ENCODE measurements at regions not wholly inside any gene's neighbourhood (a gene's known extent, or its start where the extent isn't known, plus 50 kb on each side); places are given as distances from the start of the nearest gene placed in this dataset.
"Not testable (repeated sequence)": the region's sequence is repeated elsewhere in the genome, so short reads cannot be mapped to it uniquely, and the experiment has no call there.

- no peak for DNase-seq
Observed at GRCh38 chr5:119694284-119694683, 64.9 kb downstream of the FAM170A start.

GRCh38 chr5:119706049-119706448, 76.7 kb downstream of the FAM170A start:
- no peak for DNase-seq

GRCh38 chr5:119708076-119708790, 78.9 kb downstream of the FAM170A start:
- no peak for DNase-seq

- DNase-seq: no peak
Observed at GRCh38 chr5:119721775-119722174, 92.4 kb downstream of the FAM170A start.

GRCh38 chr5:119725291-119725690, 95.9 kb downstream of the FAM170A start:
- DNase-seq: not testable (repeated sequence)

GRCh38 chr5:119726544-119726943, 97.2 kb downstream of the FAM170A start:
- no peak for DNase-seq

- no peak for DNase-seq
Observed at GRCh38 chr5:119740225-119740624, 110.9 kb downstream of the FAM170A start.

GRCh38 chr5:119741691-119742090, 112.3 kb downstream of the FAM170A start:
- no peak for DNase-seq

GRCh38 chr5:119742311-119742710, 113.0 kb downstream of the FAM170A start:
- DNase-seq: no peak

- DNase-seq: peak; percentile 5
Observed at GRCh38 chr5:119743927-119744326, 114.6 kb downstream of the FAM170A start.

GRCh38 chr5:119745976-119746375, 116.6 kb downstream of the FAM170A start:
- no peak for DNase-seq

GRCh38 chr5:119746984-119747383, 117.6 kb downstream of the FAM170A start:
- DNase-seq: no peak

GRCh38 chr5:119750887-119751733, 121.8 kb downstream of the FAM170A start:
- DNase-seq: no peak

GRCh38 chr5:119751734-119752094, 122.4 kb downstream of the FAM170A start:
- no peak for DNase-seq

- DNase-seq: no peak
Observed at GRCh38 chr5:119752921-119753886, 123.8 kb downstream of the FAM170A start.

- DNase-seq: not testable (repeated sequence)
Observed at GRCh38 chr5:119754825-119755224, 125.5 kb downstream of the FAM170A start.

- DNase-seq: no peak
Observed at GRCh38 chr5:119757276-119757675, 127.9 kb downstream of the FAM170A start.

GRCh38 chr5:119769695-119770693, 140.6 kb downstream of the FAM170A start:
- DNase-seq: not testable (repeated sequence)

- not testable (repeated sequence) for DNase-seq
Observed at GRCh38 chr5:119780145-119780544, 150.8 kb downstream of the FAM170A start.

GRCh38 chr5:119785057-119785456, 155.7 kb downstream of the FAM170A start:
- no peak for DNase-seq

- DNase-seq: no peak
Observed at GRCh38 chr5:119789406-119790117, 160.2 kb downstream of the FAM170A start.

Measured in stimulated activated CD4-positive, alpha-beta T cell treated with anti-CD3 and anti-CD28 coated beads, Interleukin-4, amount 100 ng/mL, for 24 hours (primary cell).